ENCODE measurements at regions not wholly inside any gene's neighbourhood (a gene's known extent, or its start where the extent isn't known, plus 50 kb on each side); places are given as distances from the start of the nearest gene placed in this dataset.
A peak's percentile ranks its signal among the peaks of the same experiment; 100 is the strongest.

- TF ChIP-seq, protein P1, sequence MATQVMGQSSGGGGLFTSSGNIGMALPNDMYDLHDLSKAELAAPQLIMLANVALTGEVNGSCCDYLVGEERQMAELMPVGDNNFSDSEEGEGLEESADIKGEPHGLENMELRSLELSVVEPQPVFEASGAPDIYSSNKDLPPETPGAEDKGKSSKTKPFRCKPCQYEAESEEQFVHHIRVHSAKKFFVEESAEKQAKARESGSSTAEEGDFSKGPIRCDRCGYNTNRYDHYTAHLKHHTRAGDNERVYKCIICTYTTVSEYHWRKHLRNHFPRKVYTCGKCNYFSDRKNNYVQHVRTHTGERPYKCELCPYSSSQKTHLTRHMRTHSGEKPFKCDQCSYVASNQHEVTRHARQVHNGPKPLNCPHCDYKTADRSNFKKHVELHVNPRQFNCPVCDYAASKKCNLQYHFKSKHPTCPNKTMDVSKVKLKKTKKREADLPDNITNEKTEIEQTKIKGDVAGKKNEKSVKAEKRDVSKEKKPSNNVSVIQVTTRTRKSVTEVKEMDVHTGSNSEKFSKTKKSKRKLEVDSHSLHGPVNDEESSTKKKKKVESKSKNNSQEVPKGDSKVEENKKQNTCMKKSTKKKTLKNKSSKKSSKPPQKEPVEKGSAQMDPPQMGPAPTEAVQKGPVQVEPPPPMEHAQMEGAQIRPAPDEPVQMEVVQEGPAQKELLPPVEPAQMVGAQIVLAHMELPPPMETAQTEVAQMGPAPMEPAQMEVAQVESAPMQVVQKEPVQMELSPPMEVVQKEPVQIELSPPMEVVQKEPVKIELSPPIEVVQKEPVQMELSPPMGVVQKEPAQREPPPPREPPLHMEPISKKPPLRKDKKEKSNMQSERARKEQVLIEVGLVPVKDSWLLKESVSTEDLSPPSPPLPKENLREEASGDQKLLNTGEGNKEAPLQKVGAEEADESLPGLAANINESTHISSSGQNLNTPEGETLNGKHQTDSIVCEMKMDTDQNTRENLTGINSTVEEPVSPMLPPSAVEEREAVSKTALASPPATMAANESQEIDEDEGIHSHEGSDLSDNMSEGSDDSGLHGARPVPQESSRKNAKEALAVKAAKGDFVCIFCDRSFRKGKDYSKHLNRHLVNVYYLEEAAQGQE (IDR thresholded peaks at IDR 0.05; ENCODE audit: low read depth), result no peak
- TF ChIP-seq CEBPB (IDR thresholded peaks at IDR 0.05), result peak; percentile 31; the same call in 1 of the 2 replicates
Observed at GRCh38 chr5:20562544-20562943, 574.5 kb upstream of the CDH18 start.

GRCh38 chr5:20559845-20560244, 571.8 kb upstream of the CDH18 start:
- no peak for TF ChIP-seq FOXM1 (IDR thresholded peaks at IDR 0.05; ENCODE audit: borderline replicate concordance, low read depth)

- TF ChIP-seq EP300 (IDR thresholded peaks at IDR 0.05; ENCODE audit: borderline replicate concordance) (no peak), NFIC (IDR thresholded peaks at IDR 0.05) (no peak)
Observed at GRCh38 chr5:20556115-20556763, 568.2 kb upstream of the CDH18 start.

GRCh38 chr5:20555034-20555433, 567.0 kb upstream of the CDH18 start:
- TF ChIP-seq TEAD4 (IDR thresholded peaks at IDR 0.05), result no peak
- peak; percentile 8 for TF ChIP-seq RAD21 (IDR thresholded peaks at IDR 0.05; ENCODE audit: low read depth)
- TF ChIP-seq MAX (IDR thresholded peaks at IDR 0.05), result no peak
- no peak for TF ChIP-seq EGR1 (IDR thresholded peaks at IDR 0.05)
- no peak for TF ChIP-seq TCF12 (IDR thresholded peaks at IDR 0.05; ENCODE audit: low read depth)
- TF ChIP-seq NFIC (IDR thresholded peaks at IDR 0.05), result no peak

GRCh38 chr5:20554001-20554400, 566.0 kb upstream of the CDH18 start:
- no peak for TF ChIP-seq TEAD4 (IDR thresholded peaks at IDR 0.05)
- TF ChIP-seq CEBPB (IDR thresholded peaks at IDR 0.05), result no peak
- TF ChIP-seq, protein P2, sequence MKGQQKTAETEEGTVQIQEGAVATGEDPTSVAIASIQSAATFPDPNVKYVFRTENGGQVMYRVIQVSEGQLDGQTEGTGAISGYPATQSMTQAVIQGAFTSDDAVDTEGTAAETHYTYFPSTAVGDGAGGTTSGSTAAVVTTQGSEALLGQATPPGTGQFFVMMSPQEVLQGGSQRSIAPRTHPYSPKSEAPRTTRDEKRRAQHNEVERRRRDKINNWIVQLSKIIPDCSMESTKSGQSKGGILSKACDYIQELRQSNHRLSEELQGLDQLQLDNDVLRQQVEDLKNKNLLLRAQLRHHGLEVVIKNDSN (IDR thresholded peaks at IDR 0.05), result no peak
- TF ChIP-seq, protein P1 (IDR thresholded peaks at IDR 0.05; ENCODE audit: low read depth), result no peak
- no peak for TF ChIP-seq RAD21 (IDR thresholded peaks at IDR 0.05; ENCODE audit: low read depth)
- no peak for TF ChIP-seq ZBTB7A (IDR thresholded peaks at IDR 0.05; ENCODE audit: low read depth)
- TF ChIP-seq MAX (IDR thresholded peaks at IDR 0.05), result no peak
- TF ChIP-seq TAF1 (IDR thresholded peaks at IDR 0.05; ENCODE audit: low read depth), result no peak

GRCh38 chr5:20537911-20538703, 550.1 kb upstream of the CDH18 start:
- no peak for TF ChIP-seq FOXM1 (IDR thresholded peaks at IDR 0.05; ENCODE audit: borderline replicate concordance, low read depth)
- TF ChIP-seq NFIC (IDR thresholded peaks at IDR 0.05), result no peak
- TF ChIP-seq TCF12 (IDR thresholded peaks at IDR 0.05; ENCODE audit: low read depth), result no peak
- no peak for TF ChIP-seq EP300 (IDR thresholded peaks at IDR 0.05; ENCODE audit: borderline replicate concordance)
- TF ChIP-seq ZBTB7A (IDR thresholded peaks at IDR 0.05; ENCODE audit: low read depth), result no peak
- no peak for TF ChIP-seq CREB1 (IDR thresholded peaks at IDR 0.05; ENCODE audit: low read depth)
- TF ChIP-seq EGR1 (IDR thresholded peaks at IDR 0.05), result no peak
- TF ChIP-seq, protein P2 (IDR thresholded peaks at IDR 0.05), result no peak
- TF ChIP-seq, protein P1 (IDR thresholded peaks at IDR 0.05; ENCODE audit: low read depth), result no peak
- TF ChIP-seq MAX (IDR thresholded peaks at IDR 0.05), result no peak
- TF ChIP-seq YY1 (IDR thresholded peaks at IDR 0.05; ENCODE audit: low read depth), result no peak
- TF ChIP-seq TAF1 (IDR thresholded peaks at IDR 0.05; ENCODE audit: low read depth), result no peak
- TF ChIP-seq CEBPB (IDR thresholded peaks at IDR 0.05), result no peak
- TF ChIP-seq TEAD4 (IDR thresholded peaks at IDR 0.05), result no peak
- TF ChIP-seq RAD21 (IDR thresholded peaks at IDR 0.05; ENCODE audit: low read depth), result no peak

All from Ishikawa (cell line).